GM20000 (cell line): ENCODE measurements at regions not wholly inside any gene's neighbourhood (a gene's known extent, or its start where the extent isn't known, plus 50 kb on each side); places are given as distances from the start of the nearest gene placed in this dataset.

Source experiments
- DNase-seq: peaks from one replicate; pipeline ENCODE4 v3.0.0; 2012; ENCODE audit warnings: low spot score
- CTCF ChIP-seq: IDR thresholded peaks from 2 replicates; pipeline ENCODE4 v1.5.1; 2012; ENCODE audit warnings: mild to moderate bottlenecking, control low read depth; ENCODE audit errors: extremely low read depth, missing control alignments

GRCh38 chr18:30492552-30493129 lies 549.9 kb downstream of the DSC3 start:
- DNase-seq = no peak
- no peak for TF ChIP-seq CTCF

DNA sequence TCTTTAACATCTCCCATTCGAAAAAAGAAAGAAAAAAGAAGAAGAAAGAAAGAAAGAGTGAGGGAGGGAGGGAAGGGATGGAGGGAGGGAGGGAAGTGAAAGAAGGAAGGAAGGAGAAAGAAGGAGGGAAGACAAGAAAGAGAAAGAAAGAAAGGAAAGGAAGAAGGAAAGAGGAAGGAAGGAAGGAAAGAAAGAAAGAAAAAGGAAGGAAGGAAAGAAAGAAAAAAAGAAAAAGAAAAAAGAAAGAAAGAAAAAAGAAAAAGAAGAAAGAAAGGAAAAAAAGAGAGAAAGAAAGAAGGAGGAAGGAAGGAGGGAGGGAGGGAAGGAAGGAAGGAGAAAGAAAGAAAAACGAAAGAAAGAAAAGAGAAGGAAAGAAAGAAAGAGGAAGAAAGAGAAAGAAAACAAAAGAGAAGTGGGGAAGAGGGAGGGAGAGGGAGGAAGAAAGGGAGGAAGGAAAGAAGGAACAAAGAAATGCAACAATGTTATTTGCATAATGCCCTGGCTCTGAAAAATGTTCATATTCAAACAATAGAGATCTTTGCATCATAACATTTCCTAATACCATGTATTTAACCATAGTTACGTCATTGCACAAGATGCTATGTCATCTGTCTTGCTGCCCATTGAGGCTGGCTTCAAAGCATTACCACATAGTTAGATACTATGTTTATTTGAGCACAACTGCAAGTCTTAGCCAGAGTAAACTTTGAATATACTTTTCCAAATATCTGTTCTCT lies 550.6 kb downstream of the DSC3 start:
- no peak for TF ChIP-seq CTCF
- no peak for DNase-seq

GRCh38 chr18:30489890-30490643 lies 552.5 kb downstream of the DSC3 start:
- DNase-seq = no peak
- TF ChIP-seq CTCF = no peak

DNA sequence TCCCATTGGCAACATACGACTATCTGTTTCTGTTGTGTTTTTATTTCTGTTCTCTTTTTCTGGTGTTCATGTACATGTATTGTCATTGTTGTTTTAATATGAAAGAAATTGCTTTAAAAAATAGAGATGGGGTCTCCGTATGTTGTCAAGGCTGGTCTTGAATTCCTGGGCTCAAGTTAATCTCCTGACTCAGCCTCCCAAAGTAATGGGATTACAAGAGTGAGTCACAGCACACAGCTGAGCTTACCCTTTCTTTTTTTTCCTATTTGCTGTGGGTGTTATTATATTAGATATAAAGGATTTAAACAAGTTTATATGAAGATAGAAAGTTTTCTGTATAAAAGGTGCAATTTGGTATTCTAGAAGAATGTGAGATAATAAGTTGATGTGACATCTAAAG lies 554.6 kb downstream of the DSC3 start:
- no peak for DNase-seq
- no peak for TF ChIP-seq CTCF

GRCh38 chr18:30486856-30487255 lies 555.7 kb downstream of the DSC3 start:
- TF ChIP-seq CTCF = no peak

GRCh38 chr18:30485078-30485477 lies 557.5 kb downstream of the DSC3 start:
- DNase-seq = no peak
- TF ChIP-seq CTCF = no peak

More at GRCh38 chr18:30486856-30487255, 555.7 kb downstream of the DSC3 start:
- DNase-seq = no peak

- DNase-seq = no peak
- no peak for TF ChIP-seq CTCF
Observed at GRCh38 chr18:30481871-30482270, 560.7 kb downstream of the DSC3 start.
